RWPE1 (cell line): ENCODE measurements at regions not wholly inside any gene's neighbourhood (a gene's known extent, or its start where the extent isn't known, plus 50 kb on each side); places are given as distances from the start of the nearest gene placed in this dataset.

Experiments
- CTCF ChIA-PET: fragments of 350-600 bp; sonication (Branson Sonifier 250); formaldehyde crosslinking; extraction: SDS; loops from one replicate; lab custom pipeline; 2021; lab: Yijun Ruan, JAX
- POLR2A ChIA-PET: fragments of 400-600 bp; formaldehyde crosslinking; extraction: SDS; loops from one replicate; lab custom pipeline; 2020; ENCODE audit warnings: antibody characterized with exemption; ENCODE audit not compliant: low non-redundant PET; lab: Yijun Ruan, JAX
- DNase-seq: peaks from one replicate; pipeline ENCODE4 v3.0.0; 2012; ENCODE audit warnings: low spot score
- H3K27ac ChIP-seq: fragments of 450-650 bp; 2 replicates; pipeline ENCODE4 v1.5.1; 2017
- TF ChIP-seq, protein P1 (sequence below): fragments of 450-650 bp; conservative IDR thresholded peaks from 2 replicates; pipeline ENCODE4 v1.5.1; 2017; ENCODE audit warnings: low read depth, mild to moderate bottlenecking

GRCh38 chr22:23387827-23388516 is 192.1 kb downstream of the IGLL1 start:
- ChIA-PET CTCF (interaction anchor here (0.6 to 0.7 kb wide), 3 partner anchors 20 to 371 kb away, joined by 3 read pairs; no protein-coding TSS in a partner anchor), POLR2A (no interaction called here)
- no peak overlapping the region for H3K27ac ChIP-seq
- TF ChIP-seq, protein P1, sequence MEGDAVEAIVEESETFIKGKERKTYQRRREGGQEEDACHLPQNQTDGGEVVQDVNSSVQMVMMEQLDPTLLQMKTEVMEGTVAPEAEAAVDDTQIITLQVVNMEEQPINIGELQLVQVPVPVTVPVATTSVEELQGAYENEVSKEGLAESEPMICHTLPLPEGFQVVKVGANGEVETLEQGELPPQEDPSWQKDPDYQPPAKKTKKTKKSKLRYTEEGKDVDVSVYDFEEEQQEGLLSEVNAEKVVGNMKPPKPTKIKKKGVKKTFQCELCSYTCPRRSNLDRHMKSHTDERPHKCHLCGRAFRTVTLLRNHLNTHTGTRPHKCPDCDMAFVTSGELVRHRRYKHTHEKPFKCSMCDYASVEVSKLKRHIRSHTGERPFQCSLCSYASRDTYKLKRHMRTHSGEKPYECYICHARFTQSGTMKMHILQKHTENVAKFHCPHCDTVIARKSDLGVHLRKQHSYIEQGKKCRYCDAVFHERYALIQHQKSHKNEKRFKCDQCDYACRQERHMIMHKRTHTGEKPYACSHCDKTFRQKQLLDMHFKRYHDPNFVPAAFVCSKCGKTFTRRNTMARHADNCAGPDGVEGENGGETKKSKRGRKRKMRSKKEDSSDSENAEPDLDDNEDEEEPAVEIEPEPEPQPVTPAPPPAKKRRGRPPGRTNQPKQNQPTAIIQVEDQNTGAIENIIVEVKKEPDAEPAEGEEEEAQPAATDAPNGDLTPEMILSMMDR, result no peak
- no peak for DNase-seq

DNA sequence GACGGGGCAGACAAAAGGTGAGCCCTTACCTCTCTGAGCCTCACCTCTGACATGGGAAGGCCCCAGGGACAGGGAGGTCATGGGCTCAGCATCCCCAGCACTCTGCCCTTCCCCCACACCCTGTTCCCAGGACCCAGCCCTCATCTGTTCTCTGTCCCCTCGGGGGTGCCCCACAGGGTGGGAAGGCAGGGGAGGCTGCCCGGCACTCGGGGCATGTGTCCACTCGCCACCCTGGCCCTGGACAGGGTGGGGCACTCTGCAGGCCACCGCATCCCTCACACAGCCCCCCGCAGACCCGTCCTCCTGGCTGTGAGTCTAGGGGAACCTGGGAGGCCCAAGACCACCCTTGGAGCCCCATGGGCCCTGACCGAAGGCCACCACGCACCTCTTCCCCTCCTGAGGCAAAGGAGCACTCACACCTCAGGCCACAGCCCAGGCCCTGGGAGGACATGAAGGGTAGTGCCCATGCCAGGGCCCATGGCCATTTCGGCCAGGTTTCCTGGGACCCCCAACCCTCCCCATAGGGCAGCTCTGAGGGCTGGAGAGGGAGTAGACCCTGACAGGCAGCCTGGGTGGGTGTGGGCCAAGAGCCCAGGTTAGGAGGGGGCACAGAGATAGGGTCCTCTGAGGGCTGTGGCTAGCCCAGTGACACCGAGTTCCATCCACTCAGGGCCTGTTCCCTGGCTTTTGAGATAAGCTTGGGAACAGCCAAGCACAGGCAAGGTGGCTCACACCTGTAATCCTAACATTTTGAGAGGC is 193.1 kb downstream of the IGLL1 start:
- TF ChIP-seq, protein P1, result no peak
- H3K27ac ChIP-seq, result no peak overlapping the region
- DNase-seq, result no peak
- ChIA-PET POLR2A (no interaction called here), CTCF (interaction anchor here (0.7 to 1.3 kb wide), 2 partner anchors 370 to 427 kb away, joined by 3 to 12 read pairs; no protein-coding TSS in a partner anchor)

DNA sequence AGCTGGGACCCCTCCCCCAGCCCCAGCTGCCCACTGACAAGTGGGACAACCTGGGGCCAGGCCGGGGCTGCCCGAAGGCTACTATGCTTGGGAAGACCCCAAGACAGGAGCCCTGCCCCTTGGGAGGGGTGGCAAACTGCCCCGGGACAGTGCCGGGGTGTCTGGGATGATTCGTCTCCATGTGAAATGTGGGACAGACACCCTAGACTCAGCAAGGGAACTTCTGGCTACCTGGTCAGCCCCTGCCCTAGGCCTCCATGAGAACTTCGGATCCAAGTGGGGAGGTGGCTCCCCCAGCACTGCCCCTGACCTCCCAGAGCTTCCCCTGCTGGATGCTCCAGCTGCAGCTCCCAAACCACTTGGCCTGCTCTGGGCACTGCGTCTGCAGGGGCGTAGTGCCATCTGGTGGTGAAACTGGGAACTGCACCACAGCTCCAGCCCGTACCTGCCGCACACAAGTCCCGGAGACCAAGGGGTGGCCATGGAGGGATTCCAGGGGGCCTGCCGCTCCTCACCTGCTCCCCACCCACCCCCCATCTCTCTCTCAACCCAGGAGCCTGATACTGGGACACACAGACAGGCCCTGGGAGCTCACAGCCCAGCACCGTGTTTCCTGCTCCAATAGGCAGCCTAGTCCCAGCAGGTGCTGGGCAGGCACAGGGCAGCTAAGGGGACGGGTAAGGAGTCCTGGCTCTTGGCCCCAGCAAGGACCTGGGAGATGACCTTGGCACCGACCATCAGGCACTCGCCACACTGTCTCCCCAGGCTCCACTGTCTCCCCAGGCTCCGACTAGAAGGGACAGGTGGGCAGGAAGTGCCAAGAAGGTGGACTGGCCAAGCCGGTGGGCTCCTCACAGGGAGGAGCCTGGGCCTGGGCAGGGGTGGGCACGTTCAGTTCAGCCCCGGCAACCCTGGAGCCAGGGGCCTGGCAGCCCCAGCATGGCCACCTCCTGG is 194.1 kb downstream of the IGLL1 start:
- ChIA-PET POLR2A (no interaction called here), CTCF (interaction anchor here (0.5 to 1.5 kb wide), 20 partner anchors 10 to 427 kb away, joined by 3 to 12 read pairs (median 3); no protein-coding TSS in a partner anchor)
- TF ChIP-seq, protein P1, result peak; percentile 96
- DNase-seq, result peak; percentile 74
- no peak overlapping the region for H3K27ac ChIP-seq

GRCh38 chr22:23384923-23385677 is 195.0 kb downstream of the IGLL1 start:
- TF ChIP-seq, protein P1, result no peak
- DNase-seq, result no peak
- CTCF ChIA-PET, result interaction anchor here (0.5 to 1.5 kb wide), 14 partner anchors 9 to 425 kb away, joined by 3 to 12 read pairs (median 3); no protein-coding TSS in a partner anchor
- no peak overlapping the region for H3K27ac ChIP-seq
- POLR2A ChIA-PET, result no interaction called here

DNA sequence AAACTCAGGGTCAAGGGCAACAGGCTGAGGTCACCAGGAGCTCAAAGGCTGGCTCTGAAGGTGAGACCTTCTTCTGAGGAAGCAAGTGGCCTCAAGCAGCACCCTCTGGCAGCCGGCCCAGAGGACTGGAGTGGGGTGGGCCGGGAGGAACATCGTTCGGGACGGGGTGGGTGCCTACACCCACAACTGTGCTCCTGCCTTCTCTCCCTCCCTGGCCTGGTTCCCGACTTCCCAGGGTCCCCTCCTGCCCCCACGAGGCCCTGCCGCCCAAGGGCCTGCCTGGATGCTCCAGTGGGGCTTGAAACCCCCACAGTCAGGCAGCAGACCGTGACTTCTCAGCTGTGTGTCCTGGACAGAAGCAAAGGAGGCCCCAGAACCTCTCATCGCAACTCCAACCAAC is 195.7 kb downstream of the IGLL1 start:
- no peak for DNase-seq
- POLR2A ChIA-PET, result no interaction called here
- H3K27ac ChIP-seq, result no peak overlapping the region
- TF ChIP-seq, protein P1, result no peak
- CTCF ChIA-PET, result interaction anchor here (0.6 kb wide), 2 partner anchors 158 to 373 kb away, joined by 3 to 5 read pairs; no protein-coding TSS in a partner anchor
